ENCODE measurements at regions not wholly inside any gene's neighbourhood (a gene's known extent, or its start where the extent isn't known, plus 50 kb on each side); places are given as distances from the start of the nearest gene placed in this dataset.
"Not testable (repeated sequence)": the region's sequence is repeated elsewhere in the genome, so short reads cannot be mapped to it uniquely, and the experiment has no call there.

DNA sequence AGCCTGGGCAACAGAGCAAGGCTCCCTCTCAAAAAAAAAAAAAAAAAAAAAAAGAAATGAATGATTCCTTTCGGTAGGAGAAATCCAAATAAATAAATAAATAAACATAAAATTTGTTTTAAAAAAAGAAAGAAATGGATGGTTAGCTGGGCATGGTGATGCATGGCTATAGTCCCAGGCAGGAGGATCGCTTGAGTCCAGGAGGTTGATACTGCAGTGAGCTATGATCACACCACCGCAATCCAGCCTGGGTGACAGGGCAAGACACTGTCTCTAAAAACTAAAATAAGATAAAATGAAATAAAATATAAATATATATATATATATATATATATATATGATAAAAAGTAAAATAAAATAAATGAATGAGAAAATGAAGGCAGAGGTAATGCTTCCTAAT lies 264.1 kb downstream of the GOLGA6L6 start:
- H3K9me3 ChIP-seq (ENCODE audit: control insufficient read depth, low read length) = peaks cover 22% of the 10 kb centered on the region
- H3K27me3 ChIP-seq (ENCODE audit: control insufficient read depth, insufficient read depth, low read length); H3K4me3 ChIP-seq (ENCODE audit: low read length); H3K36me3 ChIP-seq (ENCODE audit: control insufficient read depth, insufficient read depth, low read length); H3K4me1 ChIP-seq (ENCODE audit: control insufficient read depth, insufficient read depth, low read length); H3K9ac ChIP-seq (ENCODE audit: low read length): not testable (repeated sequence)

DNA sequence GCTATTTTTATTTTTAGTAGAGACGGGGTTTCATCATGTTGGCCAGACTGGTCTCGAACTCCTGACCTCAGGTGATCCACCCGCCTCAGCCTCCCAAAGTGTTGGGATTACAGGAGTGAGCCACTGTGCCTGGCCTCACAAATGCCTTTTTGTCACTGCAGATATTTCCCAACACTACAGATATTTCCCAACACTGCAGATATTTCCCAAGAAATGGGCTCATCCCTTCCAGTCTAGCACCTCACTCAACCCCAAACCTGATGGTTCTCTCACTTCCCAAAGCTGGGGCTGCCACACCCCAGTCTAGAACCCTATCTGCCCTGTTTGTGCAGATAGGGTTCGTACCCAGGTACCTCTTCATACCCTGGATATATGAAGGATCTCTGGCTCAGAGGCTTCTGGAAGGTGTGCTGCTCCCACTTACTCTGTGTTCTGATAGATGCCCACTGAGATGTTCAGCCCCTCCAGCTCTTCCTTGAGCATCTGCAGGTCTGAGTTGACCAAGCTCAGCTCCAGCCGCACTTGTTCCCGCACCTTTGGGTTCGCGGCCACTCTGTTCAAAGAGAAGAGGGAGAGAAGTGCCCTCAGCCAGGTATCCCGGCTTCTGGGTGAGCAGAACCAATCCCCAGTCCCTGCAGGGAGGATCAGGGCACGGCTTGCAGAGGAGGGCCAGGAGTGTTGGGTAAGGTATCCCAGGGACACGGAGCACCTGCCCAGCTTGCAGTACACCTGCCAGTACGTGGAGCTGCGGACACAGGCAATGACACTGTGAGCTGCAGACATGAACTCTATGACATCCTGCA lies 265.1 kb downstream of the GOLGA6L6 start:
- H3K9me3 ChIP-seq (ENCODE audit: control insufficient read depth, low read length) = peaks cover 20% of the 10 kb centered on the region
- not testable (repeated sequence) for H3K9ac ChIP-seq (ENCODE audit: low read length); H3K36me3 ChIP-seq (ENCODE audit: control insufficient read depth, insufficient read depth, low read length); H3K27me3 ChIP-seq (ENCODE audit: control insufficient read depth, insufficient read depth, low read length); H3K4me3 ChIP-seq (ENCODE audit: low read length); H3K4me1 ChIP-seq (ENCODE audit: control insufficient read depth, insufficient read depth, low read length)

DNA sequence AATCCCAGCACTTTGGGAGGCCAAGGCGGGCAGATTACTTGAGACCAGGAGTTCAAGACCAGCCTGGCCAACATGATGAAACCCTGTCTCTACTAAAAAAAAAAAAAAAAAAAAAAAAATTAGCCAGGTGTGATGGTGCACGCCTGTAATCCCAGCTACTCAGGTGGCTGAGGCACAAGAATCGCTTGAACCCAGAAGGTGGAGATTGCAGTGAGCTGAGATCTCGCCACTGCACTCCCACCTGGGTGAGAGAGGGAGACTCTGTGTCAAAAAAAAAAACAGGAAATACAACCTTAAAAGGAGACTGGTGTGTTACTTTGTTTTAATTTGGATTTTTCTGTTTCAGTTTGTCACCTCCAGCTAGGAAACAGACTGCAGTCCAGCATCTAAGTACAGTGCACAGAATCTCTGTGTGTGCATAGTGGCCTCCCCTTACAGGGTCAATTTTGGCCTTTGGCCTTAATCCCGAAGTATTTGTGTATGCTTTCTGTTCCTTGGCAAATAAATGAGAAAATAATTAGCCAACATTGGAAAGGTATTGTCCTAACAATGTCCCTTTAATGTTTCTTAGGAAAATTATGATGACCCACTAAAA lies 266.1 kb downstream of the GOLGA6L6 start:
- not testable (repeated sequence) for H3K9ac ChIP-seq (ENCODE audit: low read length); H3K27me3 ChIP-seq (ENCODE audit: control insufficient read depth, insufficient read depth, low read length); H3K4me3 ChIP-seq (ENCODE audit: low read length); H3K36me3 ChIP-seq (ENCODE audit: control insufficient read depth, insufficient read depth, low read length); H3K4me1 ChIP-seq (ENCODE audit: control insufficient read depth, insufficient read depth, low read length)
- H3K9me3 ChIP-seq (ENCODE audit: control insufficient read depth, low read length) = peaks cover 13% of the 10 kb centered on the region

DNA sequence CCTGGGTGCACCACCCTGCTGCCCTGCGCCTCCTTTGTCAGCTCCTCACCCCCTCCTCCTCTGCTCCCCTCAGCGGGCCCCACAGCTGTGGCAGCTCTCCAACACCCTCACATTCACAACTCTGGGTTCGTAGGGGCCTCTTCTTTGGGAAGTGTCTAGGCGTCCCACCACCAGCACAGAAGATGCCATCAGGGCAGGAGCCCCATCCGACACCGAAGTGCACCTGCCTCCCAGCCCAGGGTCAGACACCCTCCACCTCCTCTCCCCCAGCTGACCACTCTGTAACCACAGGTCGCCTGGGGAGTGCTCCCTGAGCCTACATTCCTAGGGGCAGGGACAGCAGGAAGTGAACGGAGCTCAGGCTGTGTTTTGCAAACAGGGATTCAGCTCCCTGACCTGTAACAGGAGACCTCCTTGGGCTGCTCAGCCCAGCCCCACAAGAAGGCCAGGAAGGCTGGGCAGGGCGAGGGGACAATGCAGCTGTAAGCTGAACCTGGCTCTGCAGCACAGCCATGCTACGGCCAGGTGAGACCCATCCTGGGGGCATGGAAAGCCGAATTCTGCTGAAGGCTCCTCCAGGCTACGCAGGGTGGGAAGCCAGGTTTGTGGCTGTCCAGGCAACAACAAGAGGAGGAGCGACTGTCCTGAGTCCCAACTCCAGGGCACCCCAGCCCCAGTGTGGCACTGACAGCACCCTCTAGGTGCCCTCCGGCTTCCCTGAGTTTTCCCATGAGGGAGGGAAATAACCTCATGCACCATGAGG lies 269.0 kb downstream of the GOLGA6L6 start:
- Histone ChIP-seq H3K36me3 (ENCODE audit: control insufficient read depth, insufficient read depth, low read length) (no peaks in the 10 kb centered on the region), H3K27me3 (ENCODE audit: control insufficient read depth, insufficient read depth, low read length) (no peaks in the 10 kb centered on the region), H3K4me1 (ENCODE audit: control insufficient read depth, insufficient read depth, low read length) (no peaks in the 10 kb centered on the region), H3K9ac (ENCODE audit: low read length) (no peak overlapping the region), H3K9me3 (ENCODE audit: control insufficient read depth, low read length) (peaks cover 13% of the 10 kb centered on the region), H3K4me3 (ENCODE audit: low read length) (no peak overlapping the region)

DNA sequence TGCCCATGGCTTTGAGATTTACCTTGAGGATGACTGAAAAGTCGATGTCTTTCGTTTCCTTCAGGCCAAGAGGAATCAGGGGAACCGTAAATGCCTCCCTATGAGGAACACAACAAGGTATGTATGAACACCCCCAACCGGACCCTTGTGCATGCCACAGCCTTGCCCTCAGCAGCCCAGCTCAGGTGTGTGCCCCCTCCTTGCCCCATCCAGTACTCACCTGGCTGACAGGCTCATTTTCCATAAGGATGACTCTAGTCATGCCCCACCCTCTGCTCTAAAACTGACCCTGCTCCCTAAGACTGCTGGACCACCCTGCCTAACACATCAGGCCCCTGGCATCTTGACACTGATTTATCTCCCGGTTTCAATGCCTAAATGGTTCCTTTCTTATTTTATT lies 270.0 kb downstream of the GOLGA6L6 start:
- no peak overlapping the region for H3K4me3 ChIP-seq (ENCODE audit: low read length)
- H3K9ac ChIP-seq (ENCODE audit: low read length) = no peak overlapping the region
- no peaks in the 10 kb centered on the region for H3K4me1 ChIP-seq (ENCODE audit: control insufficient read depth, insufficient read depth, low read length)
- no peaks in the 10 kb centered on the region for H3K36me3 ChIP-seq (ENCODE audit: control insufficient read depth, insufficient read depth, low read length)
- no peaks in the 10 kb centered on the region for H3K27me3 ChIP-seq (ENCODE audit: control insufficient read depth, insufficient read depth, low read length)
- peaks cover 11% of the 10 kb centered on the region for H3K9me3 ChIP-seq (ENCODE audit: control insufficient read depth, low read length)

DNA sequence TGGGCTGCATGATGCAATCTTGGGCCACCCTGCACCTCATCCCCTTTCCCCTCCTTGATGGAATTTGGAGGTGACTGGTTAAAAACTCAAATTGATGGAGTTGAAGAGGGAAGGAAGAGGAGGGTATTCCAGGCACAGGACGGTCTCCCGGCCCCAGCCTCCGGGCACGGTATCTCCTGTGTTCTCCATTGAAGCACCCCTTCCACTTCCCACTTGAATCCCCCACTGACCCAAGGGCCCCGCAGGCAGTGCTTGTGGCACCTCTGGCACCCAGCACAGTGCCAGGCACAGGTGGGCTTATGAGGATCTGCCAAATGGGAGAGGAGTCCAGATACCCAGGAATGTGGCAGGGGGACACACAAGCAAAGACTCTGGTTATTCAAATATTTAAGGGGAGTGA lies 271.6 kb downstream of the GOLGA6L6 start:
- not testable (repeated sequence) for H3K27me3 ChIP-seq (ENCODE audit: control insufficient read depth, insufficient read depth, low read length); H3K9me3 ChIP-seq (ENCODE audit: control insufficient read depth, low read length); H3K4me3 ChIP-seq (ENCODE audit: low read length); H3K4me1 ChIP-seq (ENCODE audit: control insufficient read depth, insufficient read depth, low read length); H3K9ac ChIP-seq (ENCODE audit: low read length); H3K36me3 ChIP-seq (ENCODE audit: control insufficient read depth, insufficient read depth, low read length)

DNA sequence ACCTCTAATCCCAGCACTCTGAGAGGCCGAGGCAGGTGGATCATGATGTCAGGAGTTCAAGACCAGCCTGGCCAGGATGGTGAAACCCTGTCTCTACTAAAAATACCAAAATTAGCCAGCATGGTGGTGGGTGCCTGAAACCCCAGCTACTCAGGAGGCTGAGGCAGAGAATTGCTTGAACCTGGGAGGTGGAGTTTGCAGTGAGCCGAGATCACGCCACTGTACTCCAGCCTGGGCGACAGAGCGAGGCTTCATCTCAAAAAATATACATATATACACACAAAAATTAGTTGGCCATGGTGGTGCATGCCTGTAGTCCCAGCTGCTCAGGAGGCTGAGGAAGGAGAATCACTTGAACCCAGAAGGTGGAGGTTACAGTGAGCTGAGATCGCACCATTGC lies 273.6 kb downstream of the GOLGA6L6 start:
- not testable (repeated sequence) for H3K9me3 ChIP-seq (ENCODE audit: control insufficient read depth, low read length); H3K9ac ChIP-seq (ENCODE audit: low read length); H3K27me3 ChIP-seq (ENCODE audit: control insufficient read depth, insufficient read depth, low read length); H3K4me1 ChIP-seq (ENCODE audit: control insufficient read depth, insufficient read depth, low read length); H3K4me3 ChIP-seq (ENCODE audit: low read length); H3K36me3 ChIP-seq (ENCODE audit: control insufficient read depth, insufficient read depth, low read length)

DNA sequence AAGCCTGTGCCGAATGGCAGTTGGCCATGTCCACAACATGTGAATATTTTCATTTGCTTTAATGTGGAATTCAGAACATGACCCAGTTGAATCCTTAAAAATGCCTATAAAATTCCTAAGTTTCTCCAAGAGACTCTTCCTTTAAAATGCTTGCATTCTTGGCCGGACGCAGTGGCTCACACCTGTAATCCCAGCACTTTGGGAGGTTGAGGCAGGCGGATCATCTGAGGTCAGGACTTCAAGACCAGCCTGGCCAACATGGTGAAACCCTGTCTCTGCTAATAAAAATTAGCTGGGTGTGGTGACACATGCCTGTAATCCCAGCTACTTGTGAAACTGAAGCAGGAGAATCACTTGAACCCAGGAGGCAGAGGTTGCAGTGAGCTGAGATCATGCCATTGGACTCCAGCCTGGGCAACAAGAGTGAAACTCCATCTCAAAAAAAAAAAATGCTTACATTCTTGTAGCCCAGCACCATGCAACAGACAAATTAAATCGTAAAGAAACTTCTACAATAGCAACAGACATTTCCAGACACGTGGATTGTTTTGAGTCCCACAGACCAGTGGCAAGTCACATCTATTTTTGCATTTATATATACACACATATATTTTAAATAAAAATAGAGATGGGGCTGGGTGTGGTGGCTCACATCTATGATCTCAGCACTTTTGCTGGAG lies 274.4 kb downstream of the GOLGA6L6 start:
- H3K36me3 ChIP-seq (ENCODE audit: control insufficient read depth, insufficient read depth, low read length); H3K4me1 ChIP-seq (ENCODE audit: control insufficient read depth, insufficient read depth, low read length); H3K9me3 ChIP-seq (ENCODE audit: control insufficient read depth, low read length); H3K9ac ChIP-seq (ENCODE audit: low read length); H3K4me3 ChIP-seq (ENCODE audit: low read length); H3K27me3 ChIP-seq (ENCODE audit: control insufficient read depth, insufficient read depth, low read length): not testable (repeated sequence)

DNA sequence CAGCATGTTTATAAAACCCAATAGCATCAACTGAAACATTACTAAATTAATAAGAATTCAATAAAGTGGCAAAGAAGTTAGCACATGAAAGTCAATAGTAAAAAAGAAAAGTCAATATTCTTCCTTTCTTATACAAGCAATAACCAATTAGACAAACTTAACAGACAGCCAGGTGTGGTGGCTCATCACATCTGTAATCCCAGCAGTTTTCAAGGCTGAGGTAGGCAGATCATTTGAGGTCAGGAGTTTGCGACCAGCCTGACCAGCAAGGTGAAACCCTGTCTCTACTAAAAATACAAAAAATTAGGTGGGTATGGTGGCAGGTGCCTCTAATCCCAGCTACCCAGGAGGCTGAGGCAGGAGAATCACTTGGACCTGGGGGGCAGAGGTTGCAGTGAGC lies 275.9 kb downstream of the GOLGA6L6 start:
- H3K4me1 ChIP-seq (ENCODE audit: control insufficient read depth, insufficient read depth, low read length); H3K4me3 ChIP-seq (ENCODE audit: low read length); H3K9ac ChIP-seq (ENCODE audit: low read length); H3K9me3 ChIP-seq (ENCODE audit: control insufficient read depth, low read length); H3K36me3 ChIP-seq (ENCODE audit: control insufficient read depth, insufficient read depth, low read length); H3K27me3 ChIP-seq (ENCODE audit: control insufficient read depth, insufficient read depth, low read length): not testable (repeated sequence)

DNA sequence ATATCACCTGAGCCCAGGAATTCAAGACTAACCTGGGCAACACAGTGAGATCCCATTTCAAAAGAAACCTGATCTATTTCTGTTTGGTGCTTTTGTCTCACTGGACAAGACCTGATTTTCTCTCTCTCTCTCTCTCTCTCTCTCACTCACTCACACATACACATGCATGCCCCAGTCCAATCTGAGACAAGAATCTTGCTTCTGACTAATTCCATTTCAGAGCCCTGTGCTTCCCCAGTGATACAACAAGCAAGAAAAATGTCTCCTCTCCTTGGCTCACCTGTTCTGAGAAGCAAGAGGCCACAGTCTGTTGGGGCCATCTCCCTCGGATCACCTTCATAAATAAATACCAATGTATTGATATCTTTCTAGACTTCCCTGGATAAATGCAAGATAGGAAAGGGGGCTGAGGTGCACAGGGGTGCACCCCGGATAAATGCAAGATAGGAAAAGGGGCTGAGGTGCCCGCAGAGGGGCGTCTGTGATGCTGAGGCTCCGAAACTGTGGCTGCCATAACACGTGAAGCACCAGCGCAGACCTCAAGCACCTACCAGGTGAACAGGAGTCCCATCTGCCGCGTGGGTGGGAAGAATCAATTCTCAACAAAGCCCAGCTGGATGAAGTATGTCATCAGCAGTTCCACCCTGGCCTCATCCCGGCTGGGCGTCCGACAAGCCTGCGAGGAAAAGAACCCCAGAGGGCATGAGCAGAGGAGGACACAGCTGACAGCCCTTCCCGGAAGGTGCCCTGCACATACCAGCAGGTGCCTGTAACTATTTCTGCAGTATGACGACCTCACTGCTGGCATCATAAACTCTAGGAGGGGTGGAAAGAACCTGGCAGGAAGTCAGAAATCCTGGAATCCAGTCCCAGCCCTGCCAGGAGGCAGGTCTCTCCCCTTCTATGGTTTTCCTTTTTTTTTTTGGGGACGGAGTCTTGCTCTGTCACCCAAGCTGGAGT lies 280.0 kb downstream of the GOLGA6L6 start:
- H3K4me1 ChIP-seq (ENCODE audit: control insufficient read depth, insufficient read depth, low read length); H3K9ac ChIP-seq (ENCODE audit: low read length); H3K27me3 ChIP-seq (ENCODE audit: control insufficient read depth, insufficient read depth, low read length); H3K4me3 ChIP-seq (ENCODE audit: low read length); H3K36me3 ChIP-seq (ENCODE audit: control insufficient read depth, insufficient read depth, low read length); H3K9me3 ChIP-seq (ENCODE audit: control insufficient read depth, low read length): not testable (repeated sequence)

DNA sequence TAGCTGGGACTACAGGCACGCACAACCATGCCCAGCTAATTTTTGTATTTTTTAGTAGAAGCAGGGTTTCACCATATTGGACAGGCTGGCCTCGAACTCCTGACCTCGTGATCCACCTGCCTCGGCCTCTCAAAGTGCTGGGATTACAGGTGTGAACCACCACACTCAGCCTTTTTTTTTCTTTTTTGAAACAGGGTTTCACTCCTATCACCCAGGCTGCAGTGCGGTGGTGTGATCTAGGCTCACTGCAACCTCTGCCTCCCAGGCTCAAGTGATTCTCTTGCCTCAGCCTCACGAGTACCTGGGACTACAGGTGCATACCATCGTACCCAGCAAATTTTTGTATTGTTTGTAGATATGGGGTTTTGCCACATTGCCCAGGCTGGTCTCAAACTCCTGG lies 280.9 kb downstream of the GOLGA6L6 start:
- not testable (repeated sequence) for H3K9ac ChIP-seq (ENCODE audit: low read length); H3K4me1 ChIP-seq (ENCODE audit: control insufficient read depth, insufficient read depth, low read length); H3K27me3 ChIP-seq (ENCODE audit: control insufficient read depth, insufficient read depth, low read length); H3K9me3 ChIP-seq (ENCODE audit: control insufficient read depth, low read length); H3K36me3 ChIP-seq (ENCODE audit: control insufficient read depth, insufficient read depth, low read length); H3K4me3 ChIP-seq (ENCODE audit: low read length)
